PC-3 (cell line): ENCODE measurements at regions not wholly inside any gene's neighbourhood (a gene's known extent, or its start where the extent isn't known, plus 50 kb on each side); places are given as distances from the start of the nearest gene placed in this dataset.

Experiments used
- ATAC-seq: fragments of 200-7000 bp; cut with Tn5 transposase; 2 replicates; pipeline ENCODE4 v1.9.1; 2020; ENCODE audit warnings: mild to moderate bottlenecking, moderate library complexity
- BruUV-seq: library from RNA; stranded (reverse); fragments of 400-500 nt; replicated peaks from 2 replicates; lab custom pipeline; 2021; lab: Mats Ljungman, UMichigan
- CTCF ChIA-PET: fragments of 300-600 bp; sonication (Branson Sonifier 250); formaldehyde crosslinking; loops from one replicate; lab custom pipeline; 2022; ENCODE audit warnings: antibody characterized with exemption; lab: Charles Lee
- POLR2A ChIA-PET: fragments of 300-600 bp; sonication (Branson Sonifier 250); formaldehyde crosslinking; loops from one replicate; lab custom pipeline; 2022; ENCODE audit warnings: antibody characterized with exemption; ENCODE audit not compliant: unreplicated experiment; lab: Charles Lee
- DNase-seq: peaks from one replicate; pipeline ENCODE4 v3.0.0-alpha.2; 2015
- H2AFZ ChIP-seq: fragments of 300-600 bp; sonication (generic); 2 replicates; pipeline ENCODE4 v1.6.0; 2016; ENCODE audit warnings: antibody characterized with exemption, low read length
- H3F3A ChIP-seq: fragments of 300-600 bp; sonication (generic); one replicate; pipeline ENCODE4 v1.6.0; 2017; ENCODE audit warnings: antibody characterized with exemption, low read length, control low read depth, mild to moderate bottlenecking; ENCODE audit not compliant: unreplicated experiment
- H3K27ac ChIP-seq: fragments of 300-600 bp; sonication (generic); 2 replicates; pipeline ENCODE4 v1.5.1; 2016; ENCODE audit warnings: mild to moderate bottlenecking, low read length
- H3K27me3 ChIP-seq: fragments of 300-600 bp; sonication (generic); 2 replicates; pipeline ENCODE4 v1.6.1; 2016; ENCODE audit warnings: low read length, mixed read lengths
- H3K36me3 ChIP-seq: fragments of 300-600 bp; sonication (generic); 2 replicates; pipeline ENCODE4 v1.6.1; 2016; ENCODE audit warnings: low read depth, mixed run types, low read length, mixed read lengths
- H3K4me1 ChIP-seq: fragments of 300-600 bp; sonication (generic); 2 replicates; pipeline ENCODE4 v1.5.1; 2016; ENCODE audit warnings: low read length; ENCODE audit not compliant: insufficient read depth
- H3K4me2 ChIP-seq: fragments of 300-600 bp; sonication (generic); 2 replicates; pipeline ENCODE4 v1.6.0; 2016; ENCODE audit warnings: low read length
- H3K4me3 ChIP-seq: fragments of 300-600 bp; sonication (generic); 2 replicates; pipeline ENCODE4 v1.5.1; 2016; ENCODE audit warnings: mild to moderate bottlenecking, low read length, mixed read lengths
- H3K79me2 ChIP-seq: fragments of 300-600 bp; sonication (generic); 2 replicates; pipeline ENCODE4 v1.6.1; 2017; ENCODE audit warnings: low read length, mixed read lengths
- H3K9ac ChIP-seq: fragments of 300-600 bp; sonication (generic); 2 replicates; pipeline ENCODE4 v1.6.0; 2016; ENCODE audit warnings: mild to moderate bottlenecking, low read length
- H3K9me2 ChIP-seq: fragments of 300-600 bp; sonication (generic); replicated peaks from 2 replicates; pipeline ENCODE4 v1.6.1; 2016; ENCODE audit warnings: mixed run types, low read length, mixed read lengths
- H3K9me3 ChIP-seq: fragments of 300-600 bp; sonication (generic); 2 replicates; pipeline ENCODE4 v1.6.1; 2016; ENCODE audit warnings: low read length, mixed read lengths
- H4K20me1 ChIP-seq: fragments of 300-600 bp; sonication (generic); 2 replicates; pipeline ENCODE4 v1.6.1; 2016; ENCODE audit warnings: low read length, mixed read lengths
- CTCF ChIP-seq: fragments of 300-600 bp; sonication (generic); conservative IDR thresholded peaks from 2 replicates; pipeline ENCODE4 v1.5.1; 2017; ENCODE audit warnings: antibody characterized with exemption, low read depth, mild to moderate bottlenecking, low read length
- EZH2 ChIP-seq: fragments of 300-600 bp; sonication (generic); IDR thresholded peaks from one replicate; pipeline ENCODE4 v1.6.1; 2017; ENCODE audit warnings: antibody characterized with exemption, mild to moderate bottlenecking, low read length; ENCODE audit not compliant: unreplicated experiment
- EZH2phosphoT487 ChIP-seq: fragments of 300-600 bp; sonication (generic); IDR thresholded peaks from 2 replicates; pipeline ENCODE4 v1.6.1; 2018; ENCODE audit warnings: mild to moderate bottlenecking, antibody characterized with exemption, low read length, borderline replicate concordance
- intact Hi-C: fragments of 100-400 bp; cut with micrococcal nuclease; formaldehyde crosslinking; loops from 2 replicates; pipeline ENCODE4 v1.9.0; 2023

DNA sequence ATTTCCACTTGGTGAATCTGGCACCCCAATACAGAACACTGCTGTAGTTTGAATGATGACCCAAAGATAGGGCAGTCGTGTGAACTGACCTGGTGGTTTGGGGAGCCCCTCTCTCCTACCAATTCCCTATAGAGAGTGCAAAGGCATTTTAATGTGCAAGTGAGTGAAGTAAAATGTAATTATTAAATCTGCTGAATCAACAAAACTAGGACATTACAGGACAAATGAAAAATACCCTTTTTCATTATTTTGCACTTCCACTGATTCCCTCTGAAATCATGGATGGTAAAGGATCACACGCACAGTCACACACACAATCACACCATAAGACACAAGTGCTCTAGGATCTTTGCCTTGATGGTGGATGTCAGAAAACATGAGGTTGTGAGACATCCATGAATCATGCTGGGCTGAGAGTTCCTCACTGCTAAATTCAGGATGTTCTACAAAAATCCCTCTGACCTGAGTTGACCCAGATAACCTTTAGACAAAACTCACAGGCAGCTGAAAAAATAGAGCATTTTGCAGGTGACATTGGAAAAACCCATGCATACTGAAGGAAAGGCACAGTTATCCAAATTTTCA, 197.4 kb downstream of the FBXO15 start:
- H3K27me3 ChIP-seq = peaks cover 13% of the 10 kb centered on the region
- H4K20me1 ChIP-seq = no peaks in the 10 kb centered on the region
- no TSS peak for BruUV-seq
- no peak for DNase-seq
- no peak overlapping the region for H3K9ac ChIP-seq
- no peaks in the 10 kb centered on the region for H3F3A ChIP-seq
- no peak overlapping the region for H3K4me2 ChIP-seq
- no peaks in the 10 kb centered on the region for H3K79me2 ChIP-seq
- ChIA-PET CTCF (no interaction called here), POLR2A (no interaction called here)
- no peaks in the 10 kb centered on the region for H3K36me3 ChIP-seq
- peaks cover 2% of the 10 kb centered on the region for H3K4me1 ChIP-seq
- no peak for ATAC-seq
- no peaks in the 10 kb centered on the region for H3K9me3 ChIP-seq
- intact Hi-C loops = no loop called here
- H2AFZ ChIP-seq = no peak overlapping the region
- no peaks in the 10 kb centered on the region for H3K9me2 ChIP-seq
- TF ChIP-seq CTCF (no peak), EZH2phosphoT487 (no peak), EZH2 (no peak)
- no peak overlapping the region for H3K4me3 ChIP-seq
- no peak overlapping the region for H3K27ac ChIP-seq

- Histone ChIP-seq H3K4me2 (no peak overlapping the region), H3K9me3 (no peaks in the 10 kb centered on the region), H3K79me2 (no peaks in the 10 kb centered on the region), H3K27me3 (no peaks in the 10 kb centered on the region), H3K36me3 (no peaks in the 10 kb centered on the region), H3K9me2 (no peaks in the 10 kb centered on the region), H3K9ac (no peak overlapping the region), H4K20me1 (no peaks in the 10 kb centered on the region), H3K4me1 (peaks cover 10% of the 10 kb centered on the region), H3K4me3 (no peak overlapping the region), H3F3A (no peaks in the 10 kb centered on the region), H3K27ac (no peak overlapping the region), H2AFZ (no peak overlapping the region)
- intact Hi-C loops = no loop called here
- ATAC-seq (no peak), DNase-seq (no peak)
- ChIA-PET POLR2A (no interaction called here), CTCF (interaction anchor here (0.6 kb wide), 1 partner anchor 611 kb away, joined by 3 read pairs; no protein-coding TSS in a partner anchor)
- TF ChIP-seq EZH2phosphoT487 = no peak
- no peak for TF ChIP-seq EZH2
- no peak for TF ChIP-seq CTCF
- BruUV-seq = no TSS peak
Measured at GRCh38 chr18:73948497-73948896, 199.1 kb downstream of the FBXO15 start.

GRCh38 chr18:73948084-73948483, 199.6 kb downstream of the FBXO15 start:
- Histone ChIP-seq H2AFZ (no peak overlapping the region), H3K9ac (no peak overlapping the region), H3K4me3 (no peak overlapping the region), H3K27me3 (no peaks in the 10 kb centered on the region), H3K9me3 (no peaks in the 10 kb centered on the region), H3K27ac (no peak overlapping the region), H3K79me2 (no peaks in the 10 kb centered on the region), H4K20me1 (no peaks in the 10 kb centered on the region), H3K9me2 (no peaks in the 10 kb centered on the region), H3F3A (no peaks in the 10 kb centered on the region), H3K4me1 (peaks cover 10% of the 10 kb centered on the region), H3K36me3 (no peaks in the 10 kb centered on the region), H3K4me2 (no peak overlapping the region)
- POLR2A ChIA-PET = no interaction called here
- CTCF ChIA-PET = interaction anchor here (0.6 kb wide), 1 partner anchor 611 kb away, joined by 3 read pairs; no protein-coding TSS in a partner anchor
- BruUV-seq = no TSS peak
- DNase-seq (no peak), ATAC-seq (no peak)
- intact Hi-C loops = no loop called here
- TF ChIP-seq EZH2phosphoT487 (no peak), EZH2 (no peak), CTCF (no peak)
